DND-41 (cell line): ENCODE measurements at regions not wholly inside any gene's neighbourhood (a gene's known extent, or its start where the extent isn't known, plus 50 kb on each side); places are given as distances from the start of the nearest gene placed in this dataset.

Source experiments
- ATAC-seq: fragments of 200-7000 bp; cut with Tn5 transposase; 3 replicates; pipeline ENCODE4 v1.9.1; 2021; ENCODE audit warnings: low read depth; ENCODE audit not compliant: insufficient read depth
- DNase-seq: peaks from one replicate; pipeline ENCODE4 v3.0.0-alpha.2; 2020
- H2AFZ ChIP-seq: 2 replicates; pipeline ENCODE4 v1.6.0; 2012; ENCODE audit warnings: low read depth, low read length
- H3K27ac ChIP-seq: 2 replicates; pipeline ENCODE4 v1.5.1; 2012; ENCODE audit warnings: low read length, inconsistent platforms
- H3K27me3 ChIP-seq: fragments of 200-600 bp; sonication (generic); 2 replicates; pipeline ENCODE4 v1.6.0; 2012; ENCODE audit warnings: low read length, mild to moderate bottlenecking, inconsistent platforms; ENCODE audit not compliant: insufficient read depth, poor library complexity
- H3K36me3 ChIP-seq: 2 replicates; pipeline ENCODE4 v1.5.1; 2012; ENCODE audit warnings: low read length, inconsistent platforms; ENCODE audit not compliant: insufficient read depth
- H3K4me1 ChIP-seq: 2 replicates; pipeline ENCODE4 v1.5.1; 2012; ENCODE audit warnings: mild to moderate bottlenecking, low read length; ENCODE audit not compliant: insufficient read depth
- H3K4me2 ChIP-seq: 2 replicates; pipeline ENCODE4 v1.6.0; 2012; ENCODE audit warnings: mild to moderate bottlenecking, moderate library complexity, low read length, inconsistent platforms; ENCODE audit not compliant: insufficient read depth
- H3K4me3 ChIP-seq, 2 experiments: fragments of 200-600 bp in 1 of 2; shearing (Covaris generic) in 1 of 2; 2 replicates each; pipeline ENCODE4 v1.5.1; 2012 to 2016; ENCODE audit warnings: inconsistent platforms in 2 of 2, low read length in 2 of 2, mild to moderate bottlenecking in 2 of 2, low read depth in 1 of 2, moderate library complexity in 1 of 2
- H3K79me2 ChIP-seq: 2 replicates; pipeline ENCODE4 v1.6.0; 2012; ENCODE audit warnings: low read length, inconsistent platforms; ENCODE audit not compliant: insufficient read depth
- H3K9ac ChIP-seq: 2 replicates; pipeline ENCODE4 v1.6.0; 2012; ENCODE audit warnings: low read depth, mild to moderate bottlenecking, inconsistent platforms, low read length, moderate library complexity
- H3K9me3 ChIP-seq: 2 replicates; pipeline ENCODE4 v1.5.1; 2012; ENCODE audit warnings: low read length, moderate library complexity, mild to moderate bottlenecking, inconsistent platforms; ENCODE audit not compliant: insufficient read depth, severe bottlenecking
- H4K20me1 ChIP-seq: 2 replicates; pipeline ENCODE4 v1.6.0; 2012; ENCODE audit warnings: low read length; ENCODE audit not compliant: insufficient read depth
- EZH2 ChIP-seq: IDR thresholded peaks from 3 replicates; pipeline ENCODE4 v1.6.1; 2012; ENCODE audit warnings: borderline replicate concordance, low read depth, mild to moderate bottlenecking, moderate library complexity, low read length, inconsistent platforms; ENCODE audit not compliant: severe bottlenecking
- TF ChIP-seq, protein P1 (sequence below): IDR thresholded peaks from 2 replicates; pipeline ENCODE4 v1.5.1; 2012; ENCODE audit warnings: borderline replicate concordance, low read length, moderate library complexity, mild to moderate bottlenecking; ENCODE audit not compliant: poor library complexity, severe bottlenecking; ENCODE audit errors: extremely low read depth

DNA sequence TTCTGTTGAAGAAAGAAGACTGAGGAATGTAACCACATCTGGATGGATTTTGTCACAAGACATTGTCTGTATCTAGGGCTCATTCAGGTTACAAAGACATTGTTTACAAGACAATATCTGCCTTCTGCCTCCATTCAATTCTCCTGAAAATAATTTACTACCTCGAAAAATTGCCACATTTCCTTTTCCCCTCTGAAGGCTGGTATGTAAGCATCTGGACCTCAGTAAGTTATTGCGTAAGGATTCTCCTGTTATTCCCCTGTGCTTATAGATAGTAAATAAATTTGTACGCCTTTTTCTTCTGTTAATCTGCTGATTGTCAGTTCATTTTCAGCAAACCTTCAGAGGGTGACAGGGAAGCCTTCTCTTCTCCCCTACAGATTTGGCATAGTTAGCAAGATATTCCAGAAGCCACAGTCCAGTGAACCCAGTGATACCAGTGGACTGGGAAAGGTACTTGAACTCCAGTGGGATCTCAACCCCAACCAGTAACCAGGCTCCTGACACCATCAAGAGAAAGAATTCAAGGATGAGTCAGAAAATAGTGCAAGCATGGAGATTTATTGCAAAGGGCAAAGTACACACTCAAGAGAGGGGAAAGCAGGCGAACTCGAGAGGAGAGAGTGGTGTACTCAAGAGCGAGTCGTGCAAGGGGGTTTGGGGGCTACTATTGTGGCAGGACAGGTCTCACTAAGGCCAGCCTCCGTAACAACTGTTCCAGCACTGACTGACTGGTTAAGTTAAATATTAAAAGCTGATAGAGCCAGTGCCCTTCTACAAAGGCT is 706.9 kb upstream of the GHITM start:
- Histone ChIP-seq H3K27ac (no peak overlapping the region), H3K9ac (no peak overlapping the region), H3K27me3 (no peaks in the 10 kb centered on the region), H3K79me2 (no peaks in the 10 kb centered on the region), H3K9me3 (no peaks in the 10 kb centered on the region), H3K4me1 (no peaks in the 10 kb centered on the region), H3K4me3 (no peak overlapping the region), H4K20me1 (no peaks in the 10 kb centered on the region), H3K4me2 (no peak overlapping the region), H2AFZ (no peak overlapping the region), H3K36me3 (no peaks in the 10 kb centered on the region)
- TF ChIP-seq, protein P1, sequence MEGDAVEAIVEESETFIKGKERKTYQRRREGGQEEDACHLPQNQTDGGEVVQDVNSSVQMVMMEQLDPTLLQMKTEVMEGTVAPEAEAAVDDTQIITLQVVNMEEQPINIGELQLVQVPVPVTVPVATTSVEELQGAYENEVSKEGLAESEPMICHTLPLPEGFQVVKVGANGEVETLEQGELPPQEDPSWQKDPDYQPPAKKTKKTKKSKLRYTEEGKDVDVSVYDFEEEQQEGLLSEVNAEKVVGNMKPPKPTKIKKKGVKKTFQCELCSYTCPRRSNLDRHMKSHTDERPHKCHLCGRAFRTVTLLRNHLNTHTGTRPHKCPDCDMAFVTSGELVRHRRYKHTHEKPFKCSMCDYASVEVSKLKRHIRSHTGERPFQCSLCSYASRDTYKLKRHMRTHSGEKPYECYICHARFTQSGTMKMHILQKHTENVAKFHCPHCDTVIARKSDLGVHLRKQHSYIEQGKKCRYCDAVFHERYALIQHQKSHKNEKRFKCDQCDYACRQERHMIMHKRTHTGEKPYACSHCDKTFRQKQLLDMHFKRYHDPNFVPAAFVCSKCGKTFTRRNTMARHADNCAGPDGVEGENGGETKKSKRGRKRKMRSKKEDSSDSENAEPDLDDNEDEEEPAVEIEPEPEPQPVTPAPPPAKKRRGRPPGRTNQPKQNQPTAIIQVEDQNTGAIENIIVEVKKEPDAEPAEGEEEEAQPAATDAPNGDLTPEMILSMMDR: no peak
- no peak for TF ChIP-seq EZH2
- no peak for DNase-seq
- no peak for ATAC-seq

DNA sequence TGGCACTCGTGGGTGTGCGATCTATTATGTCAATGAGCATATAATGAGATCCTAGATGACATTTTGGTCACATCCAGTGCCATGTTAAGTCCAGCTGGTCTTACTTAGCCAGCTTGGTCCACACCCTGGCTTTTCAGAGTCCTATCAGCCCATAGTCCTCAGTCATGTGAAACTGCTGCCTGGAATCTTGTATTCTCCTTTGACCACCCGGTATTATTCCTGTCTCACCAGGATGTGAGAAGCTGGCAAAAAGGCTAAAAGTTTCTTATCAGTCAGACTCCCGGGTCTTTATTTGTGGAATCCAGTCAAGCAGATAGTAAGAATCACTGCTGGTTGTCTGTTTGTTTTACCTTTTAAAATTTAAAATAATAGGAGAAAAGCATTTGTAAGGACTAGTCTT is 705.6 kb upstream of the GHITM start:
- no peaks in the 10 kb centered on the region for H4K20me1 ChIP-seq
- H3K4me2 ChIP-seq: no peak overlapping the region
- H3K36me3 ChIP-seq: no peaks in the 10 kb centered on the region
- no peaks in the 10 kb centered on the region for H3K27me3 ChIP-seq
- no peak for ATAC-seq
- H3K9me3 ChIP-seq: no peaks in the 10 kb centered on the region
- H3K79me2 ChIP-seq: no peaks in the 10 kb centered on the region
- no peak overlapping the region for H3K9ac ChIP-seq
- no peaks in the 10 kb centered on the region for H3K4me1 ChIP-seq
- no peak overlapping the region for H2AFZ ChIP-seq
- no peak overlapping the region for H3K27ac ChIP-seq
- TF ChIP-seq, protein P1: no peak
- no peak for TF ChIP-seq EZH2
- H3K4me3 ChIP-seq: no peak overlapping the region
- DNase-seq: no peak

DNA sequence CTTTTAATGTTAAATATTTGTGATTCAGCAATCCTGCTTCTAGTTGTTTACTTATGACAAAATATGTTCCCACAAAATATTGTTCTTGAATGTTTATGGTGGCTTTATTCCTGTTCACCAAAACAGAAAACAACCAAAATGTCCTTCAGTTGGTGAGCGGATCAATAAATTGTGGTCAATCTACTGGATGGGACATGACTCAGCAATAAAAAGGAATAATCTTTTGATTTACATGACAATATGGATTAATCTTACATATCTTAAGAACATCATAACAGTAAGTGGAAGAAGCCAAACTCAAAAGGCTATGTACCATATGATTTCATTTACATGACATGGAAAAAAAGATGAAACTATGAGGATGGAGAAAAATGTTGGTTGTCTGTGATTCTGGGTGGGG is 691.3 kb upstream of the GHITM start:
- Histone ChIP-seq H3K9me3 (no peaks in the 10 kb centered on the region), H3K9ac (no peak overlapping the region), H3K79me2 (no peaks in the 10 kb centered on the region), H3K4me1 (no peaks in the 10 kb centered on the region), H3K36me3 (no peaks in the 10 kb centered on the region), H2AFZ (no peak overlapping the region), H3K4me2 (no peak overlapping the region), H3K27me3 (no peaks in the 10 kb centered on the region), H4K20me1 (no peaks in the 10 kb centered on the region), H3K27ac (no peak overlapping the region), H3K4me3 (no peak overlapping the region)
- TF ChIP-seq, protein P1: no peak
- TF ChIP-seq EZH2: no peak
- ATAC-seq (no peak), DNase-seq (no peak)
